GM11168 (cell line): ENCODE measurements at regions not wholly inside any gene's neighbourhood (a gene's known extent, or its start where the extent isn't known, plus 50 kb on each side); places are given as distances from the start of the nearest gene placed in this dataset.

Experiments
- in situ Hi-C: fragments of 300-500 bp; cut with MboI; formaldehyde crosslinking; loops from one replicate; pipeline ENCODE4 v1.12.0; 2022; ENCODE audit warnings: low sequenced_read_pairs; ENCODE audit not compliant: unreplicated experiment

DNA sequence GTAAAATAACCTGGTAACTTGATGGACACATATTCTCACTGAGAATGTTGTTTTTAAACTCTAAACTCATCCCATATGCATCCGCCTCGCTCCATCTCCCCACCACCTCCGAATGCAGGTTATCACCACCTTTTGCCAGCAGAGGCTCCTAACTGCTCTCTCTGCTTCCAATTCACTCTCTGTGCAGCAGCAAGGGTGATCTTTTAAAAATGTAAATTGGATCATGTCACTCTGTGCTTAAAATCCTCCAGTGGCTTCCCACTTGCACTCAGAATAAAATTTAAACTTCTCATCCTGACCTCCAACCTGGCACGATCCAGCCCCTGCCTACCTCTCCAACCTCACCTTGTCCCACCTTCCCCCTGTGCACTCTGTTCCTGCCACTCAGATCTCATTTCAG is 317.2 kb downstream of the ZSWIM6 start:
- in situ Hi-C loops: loop anchor here (25.0 kb wide), 1 partner anchor 587 kb away; no protein-coding TSS in a partner anchor

- in situ Hi-C loops: loop anchor here (25.0 kb wide), 2 partner anchors 588 to 688 kb away; no protein-coding TSS in a partner anchor
Measured at GRCh38 chr5:61649971-61650370, 317.9 kb downstream of the ZSWIM6 start.

GRCh38 chr5:61650661-61651060 is 318.6 kb downstream of the ZSWIM6 start:
- in situ Hi-C loops: loop anchor here (25.0 kb wide), 1 partner anchor 688 kb away; no protein-coding TSS in a partner anchor

- in situ Hi-C loops: loop anchor here (25.0 kb wide), 1 partner anchor 689 kb away; no protein-coding TSS in a partner anchor
Measured at GRCh38 chr5:61651195-61651594, 319.1 kb downstream of the ZSWIM6 start.

GRCh38 chr5:61652916-61653315 is 320.9 kb downstream of the ZSWIM6 start:
- in situ Hi-C loops: loop anchor here (25.0 kb wide), 1 partner anchor 691 kb away; no protein-coding TSS in a partner anchor

GRCh38 chr5:61653807-61654580 is 321.9 kb downstream of the ZSWIM6 start:
- in situ Hi-C loops: loop anchor here (25.0 kb wide), 1 partner anchor 692 kb away; no protein-coding TSS in a partner anchor

- in situ Hi-C loops: loop anchor here (25.0 kb wide), 1 partner anchor 693 kb away; no protein-coding TSS in a partner anchor
Measured at GRCh38 chr5:61654876-61655275, 322.8 kb downstream of the ZSWIM6 start.

DNA sequence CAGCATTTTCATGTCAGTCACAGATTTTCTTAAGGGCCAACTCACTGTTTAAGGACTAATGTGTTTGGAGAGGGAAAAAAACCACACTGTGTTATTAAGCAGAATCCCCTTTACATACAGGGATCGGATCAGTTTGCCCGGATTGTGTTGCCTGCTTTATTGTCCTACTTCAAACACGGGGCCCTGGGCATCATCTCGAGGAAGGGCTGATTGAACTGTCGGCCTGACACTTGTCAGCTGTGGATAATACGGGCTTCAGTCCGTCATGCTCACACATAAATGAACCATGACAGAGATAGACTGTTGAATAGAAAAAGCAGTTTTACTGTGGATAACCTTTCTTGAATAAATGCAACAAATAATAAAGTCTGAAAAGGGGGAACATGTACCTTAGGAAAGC is 325.0 kb downstream of the ZSWIM6 start:
- in situ Hi-C loops: loop anchor here (25.0 kb wide), 1 partner anchor 695 kb away; no protein-coding TSS in a partner anchor

DNA sequence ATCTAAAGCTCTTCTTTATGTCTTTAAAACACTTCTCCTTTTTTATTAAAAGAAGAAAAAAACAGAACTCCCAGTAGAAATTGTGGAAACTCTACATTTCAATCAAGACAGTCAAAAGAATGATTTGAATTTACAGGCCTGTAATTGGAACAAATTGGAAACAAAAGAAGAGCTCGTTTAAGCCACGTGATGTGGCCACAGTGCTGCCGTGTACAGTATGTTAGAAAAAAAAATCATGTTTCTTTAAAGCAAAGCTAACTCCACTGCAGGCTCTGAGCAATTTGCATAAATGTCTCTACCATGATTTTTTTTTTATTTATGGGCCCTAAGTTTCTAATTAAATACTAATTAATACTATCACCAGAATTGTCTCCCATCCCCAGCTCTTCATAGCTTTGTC is 325.6 kb downstream of the ZSWIM6 start:
- in situ Hi-C loops: loop anchor here (25.0 kb wide), 1 partner anchor 695 kb away; no protein-coding TSS in a partner anchor

GRCh38 chr5:61658592-61659008 is 326.5 kb downstream of the ZSWIM6 start:
- in situ Hi-C loops: loop anchor here (25.0 kb wide), 1 partner anchor 696 kb away; no protein-coding TSS in a partner anchor

- in situ Hi-C loops: loop anchor here (25.0 kb wide), 1 partner anchor 697 kb away; no protein-coding TSS in a partner anchor
Measured at GRCh38 chr5:61659221-61659696, 327.2 kb downstream of the ZSWIM6 start.

GRCh38 chr5:61662670-61663069 is 330.6 kb downstream of the ZSWIM6 start:
- in situ Hi-C loops: loop anchor here (25.0 kb wide), 1 partner anchor 700 kb away; no protein-coding TSS in a partner anchor

GRCh38 chr5:61666064-61666621 is 334.1 kb downstream of the ZSWIM6 start:
- in situ Hi-C loops: loop anchor here (25.0 kb wide), 1 partner anchor 704 kb away; no protein-coding TSS in a partner anchor

DNA sequence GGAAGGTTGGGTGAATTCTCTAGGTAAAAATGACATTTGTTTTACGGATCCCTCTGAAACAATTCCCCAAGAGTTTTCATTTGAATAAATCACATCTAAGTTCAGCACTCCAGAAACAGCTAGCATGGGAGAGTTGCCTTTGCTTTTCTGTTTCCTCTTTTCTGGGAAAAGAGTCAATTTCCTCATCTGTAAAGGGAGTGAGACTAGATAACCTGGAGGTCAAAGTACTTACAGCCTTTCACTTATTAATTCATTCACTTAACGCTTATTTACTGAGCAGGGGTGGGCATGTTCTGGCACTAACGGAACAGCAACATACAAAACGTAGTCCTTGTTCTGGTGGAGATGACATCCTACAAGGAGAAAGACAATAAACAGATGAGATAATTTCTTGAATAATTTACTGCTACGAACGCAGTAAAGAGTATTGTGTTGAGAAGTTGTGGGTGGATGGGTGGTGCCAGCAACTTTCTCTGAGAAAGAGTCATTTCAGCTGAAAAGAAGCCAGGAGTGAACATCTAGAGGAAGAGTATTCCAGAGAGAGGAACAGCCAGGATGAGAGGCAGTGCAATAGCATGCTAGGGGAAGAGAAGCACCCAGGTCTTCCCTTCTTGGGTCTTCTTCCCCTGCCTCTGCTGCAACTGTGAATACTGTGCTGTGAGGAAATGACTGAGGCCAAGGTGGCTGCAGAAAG is 335.6 kb downstream of the ZSWIM6 start:
- in situ Hi-C loops: loop anchor here (25.0 kb wide), 1 partner anchor 705 kb away; no protein-coding TSS in a partner anchor

- in situ Hi-C loops: loop anchor here (25.0 kb wide), 1 partner anchor 707 kb away; no protein-coding TSS in a partner anchor
Measured at GRCh38 chr5:61669531-61669930, 337.5 kb downstream of the ZSWIM6 start.

GRCh38 chr5:61670941-61671340 is 338.9 kb downstream of the ZSWIM6 start:
- in situ Hi-C loops: loop anchor here (25.0 kb wide), 1 partner anchor 709 kb away; no protein-coding TSS in a partner anchor

- in situ Hi-C loops: loop anchor here (25.0 kb wide), 1 partner anchor 711 kb away; no protein-coding TSS in a partner anchor
Measured at GRCh38 chr5:61673007-61673735, 341.1 kb downstream of the ZSWIM6 start.

- in situ Hi-C loops: loop anchor here (25.0 kb wide), 1 partner anchor 712 kb away; no protein-coding TSS in a partner anchor
Measured at GRCh38 chr5:61674378-61674777, 342.3 kb downstream of the ZSWIM6 start.
